H1 (cell line): ENCODE measurements at regions not wholly inside any gene's neighbourhood (a gene's known extent, or its start where the extent isn't known, plus 50 kb on each side); places are given as distances from the start of the nearest gene placed in this dataset.

Experiments
- CTCF ChIA-PET: fragments of 300-600 bp; sonication (Branson Sonifier 250); formaldehyde crosslinking; loops from one replicate; lab custom pipeline; 2021; ENCODE audit not compliant: partially characterized antibody; lab: Charles Lee
- POLR2A ChIA-PET: fragments of 300-600 bp; sonication (Branson Sonifier 250); formaldehyde crosslinking; loops from one replicate; lab custom pipeline; 2021; ENCODE audit warnings: inconsistent platforms; ENCODE audit not compliant: partially characterized antibody; lab: Charles Lee
- DNase-seq, 2 experiments: peaks; one replicate each; pipeline versions ENCODE4 v3.0.0 to v3.0.0-alpha.2; 2010 to 2022; ENCODE audit warnings: low spot score in 2 of 2, low read depth in 1 of 2, mixed read lengths in 1 of 2
- FAIRE-seq: peaks from 2 replicates; lab custom pipeline; 2011; peaks lifted over from hg19 to GRCh38; lab: Jason Lieb, UNC
- H2AFZ ChIP-seq: 2 replicates; pipeline ENCODE4 v1.8.1; 2012; ENCODE audit warnings: low read length, inconsistent platforms
- H2AK5ac ChIP-seq: 2 replicates; pipeline ENCODE4 v1.6.1; 2013; ENCODE audit warnings: low read depth, low read length
- H2BK120ac ChIP-seq: replicated peaks from 2 replicates; pipeline ENCODE3; 2013; ENCODE audit warnings: low read depth, low read length, inconsistent platforms
- H2BK12ac ChIP-seq: 2 replicates; pipeline ENCODE4 v1.6.1; 2013; ENCODE audit warnings: low read depth, low read length
- H2BK15ac ChIP-seq: 2 replicates; pipeline ENCODE4 v1.6.1; 2013; ENCODE audit warnings: low read length
- H2BK20ac ChIP-seq: 2 replicates; pipeline ENCODE4 v1.6.1; 2013; ENCODE audit warnings: low read length
- H2BK5ac ChIP-seq: 2 replicates; pipeline ENCODE4 v1.6.1; 2013; ENCODE audit warnings: low read depth, low read length
- H3K14ac ChIP-seq: 2 replicates; pipeline ENCODE4 v1.6.1; 2013; ENCODE audit warnings: inconsistent platforms; ENCODE audit not compliant: insufficient read length
- H3K18ac ChIP-seq: 2 replicates; pipeline ENCODE4 v1.6.1; 2013; ENCODE audit warnings: low read length; ENCODE audit errors: extremely low read depth
- H3K23ac ChIP-seq: 2 replicates; pipeline ENCODE4 v1.6.1; 2013; ENCODE audit warnings: inconsistent platforms; ENCODE audit not compliant: insufficient read length
- H3K23me2 ChIP-seq: 2 replicates; pipeline ENCODE4 v1.6.1; 2013; ENCODE audit warnings: low read depth, low read length
- H3K27ac ChIP-seq: 2 replicates; pipeline ENCODE4 v1.6.1; 2011; ENCODE audit warnings: low read depth, low read length, inconsistent platforms
- H3K27me3 ChIP-seq, 4 experiments: replicated peaks in 1 of 4; 1 replicate in 1 of 4; 2 replicates in 3 of 4; pipeline versions ENCODE4 v1.6.1 to v1.8.1; 2011 to 2013; ENCODE audit warnings: low read length in 3 of 4, mild to moderate bottlenecking in 3 of 4, inconsistent platforms in 2 of 4, mixed read lengths in 2 of 4, moderate library complexity in 1 of 4; ENCODE audit not compliant: control insufficient read depth in 3 of 4, insufficient read depth in 3 of 4; ENCODE audit errors: extremely low read depth in 1 of 4
- H3K36me3 ChIP-seq, 4 experiments: 2 replicates each; pipeline versions ENCODE4 v1.6.1 to v1.8.1; 2011 to 2013; ENCODE audit warnings: mild to moderate bottlenecking in 4 of 4, low read length in 3 of 4, moderate library complexity in 2 of 4, control low read depth in 1 of 4, inconsistent platforms in 1 of 4; ENCODE audit not compliant: insufficient read depth in 4 of 4, control insufficient read depth in 2 of 4
- H3K4ac ChIP-seq: replicated peaks from 2 replicates; pipeline ENCODE3; 2013; ENCODE audit warnings: low read length, low read depth, mixed read lengths, inconsistent platforms; ENCODE audit not compliant: insufficient read length
- H3K4me1 ChIP-seq, 4 experiments: replicated peaks in 1 of 4; 1 replicate in 1 of 4; 2 replicates in 3 of 4; pipeline versions ENCODE4 v1.6.1 to v1.8.1; 2011 to 2013; ENCODE audit warnings: low read length in 3 of 4, inconsistent platforms in 2 of 4, mixed read lengths in 1 of 4; ENCODE audit not compliant: insufficient read depth in 4 of 4, control insufficient read depth in 3 of 4
- H3K4me2 ChIP-seq, 2 experiments: 2 replicates each; pipeline versions ENCODE4 v1.6.1 to v1.8.1; 2011 to 2013; ENCODE audit warnings: low read depth in 2 of 2, low read length in 2 of 2, control low read depth in 1 of 2, inconsistent platforms in 1 of 2, mild to moderate bottlenecking in 1 of 2; ENCODE audit not compliant: insufficient read depth in 1 of 2
- H3K4me3 ChIP-seq, 4 experiments: fragments of 200-600, 300-600 bp in 1 of 4; sonication (generic), shearing (Covaris generic), sonication (Bioruptor Twin) in 1 of 4; 2 replicates each; pipeline versions ENCODE4 v1.5.1 to v1.8.1; 2011 to 2016; ENCODE audit warnings: low read length in 4 of 4, low read depth in 3 of 4, control low read depth in 2 of 4, inconsistent platforms in 2 of 4, mild to moderate bottlenecking in 2 of 4, mixed read lengths in 1 of 4, moderate library complexity in 1 of 4; ENCODE audit not compliant: insufficient read depth in 2 of 4; ENCODE audit errors: extremely low read depth in 1 of 4
- H3K56ac ChIP-seq: replicated peaks from 2 replicates; pipeline ENCODE3; 2013; ENCODE audit warnings: low read depth, mild to moderate bottlenecking, mixed read lengths, low read length, inconsistent platforms; ENCODE audit not compliant: insufficient read length
- H3K79me1 ChIP-seq: 2 replicates; pipeline ENCODE4 v1.6.1; 2013; ENCODE audit warnings: low read depth, low read length, control low read depth
- H3K79me2 ChIP-seq, 2 experiments: 2 replicates each; pipeline versions ENCODE4 v1.6.1 to v1.8.1; 2012 to 2013; ENCODE audit warnings: low read length in 2 of 2, mild to moderate bottlenecking in 2 of 2, inconsistent platforms in 1 of 2; ENCODE audit not compliant: insufficient read depth in 2 of 2, control insufficient read depth in 1 of 2
- H3K9ac ChIP-seq, 4 experiments: replicated peaks in 1 of 4; 1 replicate in 1 of 4; 2 replicates in 3 of 4; pipeline versions ENCODE4 v1.6.1 to v1.8.1; 2011 to 2013; ENCODE audit warnings: low read depth in 3 of 4, low read length in 3 of 4, control low read depth in 2 of 4, mild to moderate bottlenecking in 2 of 4, moderate library complexity in 2 of 4, inconsistent platforms in 1 of 4; ENCODE audit errors: extremely low read depth in 1 of 4
- H3K9me3 ChIP-seq, 2 experiments: 2 replicates each; pipeline versions ENCODE4 v1.6.1 to v1.8.1; 2012 to 2013; ENCODE audit warnings: mild to moderate bottlenecking in 2 of 2, moderate library complexity in 2 of 2, control low read depth in 1 of 2, inconsistent platforms in 1 of 2, low read depth in 1 of 2, low read length in 1 of 2, mixed read lengths in 1 of 2; ENCODE audit not compliant: insufficient read depth in 2 of 2
- H4K20me1 ChIP-seq, 2 experiments: replicated peaks in 1 of 2; 2 replicates each; pipeline versions ENCODE3 to v1.8.1; 2011 to 2013; ENCODE audit warnings: inconsistent platforms in 2 of 2, low read length in 2 of 2, mild to moderate bottlenecking in 1 of 2; ENCODE audit not compliant: insufficient read depth in 2 of 2, control insufficient read depth in 1 of 2
- H4K5ac ChIP-seq: 2 replicates; pipeline ENCODE4 v1.6.1; 2013; ENCODE audit warnings: low read length, low read depth, mixed read lengths, inconsistent platforms; ENCODE audit not compliant: insufficient read length
- H4K8ac ChIP-seq: 2 replicates; pipeline ENCODE4 v1.8.0; 2013; ENCODE audit warnings: mild to moderate bottlenecking, moderate library complexity, low read length, inconsistent platforms; ENCODE audit not compliant: insufficient read depth; ENCODE audit errors: extremely low read depth
- H4K91ac ChIP-seq: replicated peaks from 2 replicates; pipeline ENCODE3; 2013; ENCODE audit warnings: low read length, mixed read lengths, inconsistent platforms; ENCODE audit not compliant: insufficient read length
- GTF2F1 ChIP-seq: IDR thresholded peaks from 2 replicates; pipeline ENCODE4 v1.6.1; 2012; ENCODE audit warnings: low read depth, low read length, improper control_type of control experiment, borderline replicate concordance
- WGBS, 2 experiments: shearing (Covaris generic) in 1 of 2; methylation state at CpG; one replicate each; pipeline versions ENCODE4 v1.1.6 to v1.1.7; 2013 to 2015; ENCODE audit warnings: low lambda C conversion rate in 2 of 2, mixed read lengths in 2 of 2, inconsistent platforms in 1 of 2, low coverage in 1 of 2, missing lambda C conversion rate in 1 of 2; ENCODE audit not compliant: insufficient replicate concordance in 2 of 2, insufficient coverage in 1 of 2, insufficient read length in 1 of 2; ENCODE audit errors: extremely low coverage in 1 of 2, missing lambda C conversion rate in 1 of 2; 5-methylcytosine and 5-hydroxymethylcytosine counted together

DNA sequence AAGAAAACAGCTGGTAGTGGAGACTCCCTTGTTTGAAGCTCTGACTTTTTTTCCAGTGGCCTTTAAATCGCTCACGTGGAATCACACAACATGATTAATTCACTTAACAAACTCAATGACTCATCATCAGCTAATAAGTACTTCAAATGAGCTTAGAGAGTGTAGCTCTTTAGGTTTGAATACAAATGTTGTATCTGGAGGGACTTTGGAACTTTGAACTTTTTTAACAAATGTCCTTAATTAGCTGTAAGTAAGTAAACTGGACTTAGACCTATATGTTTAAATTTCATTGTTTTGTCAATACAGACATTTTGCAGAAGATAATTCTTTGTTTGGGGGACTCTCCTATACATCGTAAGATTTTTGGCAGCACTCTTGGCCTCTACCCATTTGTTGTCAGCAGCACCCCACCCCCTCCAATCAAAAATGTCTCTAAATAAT, 581.1 kb downstream of the SPRY1 start:
- H2BK5ac ChIP-seq = no peak overlapping the region
- H2BK12ac ChIP-seq = no peak overlapping the region
- no peak overlapping the region for H3K27ac ChIP-seq
- DNase-seq (no peak), FAIRE-seq (no peak)
- H2BK120ac ChIP-seq = no peak overlapping the region
- no peak overlapping the region for H4K8ac ChIP-seq
- no peak overlapping the region for H3K56ac ChIP-seq
- no peak overlapping the region for H3K9ac ChIP-seq
- no peak overlapping the region for H3K4ac ChIP-seq
- H3K79me2 ChIP-seq = no peaks in the 10 kb centered on the region
- no peaks in the 10 kb centered on the region for H3K23me2 ChIP-seq
- H3K23ac ChIP-seq = no peak overlapping the region
- no peaks in the 10 kb centered on the region for H3K79me1 ChIP-seq
- CTCF ChIA-PET = interaction anchor here (0.6 to 0.8 kb wide), 2 partner anchors 11 to 40 kb away, joined by 3 to 4 read pairs; no protein-coding TSS in a partner anchor
- H3K4me1 ChIP-seq = peaks cover 1 to 17% (median 11%) of the 10 kb centered on the region in 4 experiments; a peak in 6 of 7 replicates
- H3K36me3 ChIP-seq = peaks cover 0 to 6% (median 1%) of the 10 kb centered on the region in 4 experiments; a peak in 3 of 8 replicates
- no peak overlapping the region for H2BK15ac ChIP-seq
- H3K4me3 ChIP-seq = no peak overlapping the region
- H3K18ac ChIP-seq = no peak overlapping the region
- H3K4me2 ChIP-seq = no peak overlapping the region
- no peaks in the 10 kb centered on the region for H3K27me3 ChIP-seq
- H4K5ac ChIP-seq = no peak overlapping the region
- no peak overlapping the region for H4K91ac ChIP-seq
- no peak overlapping the region for H2AK5ac ChIP-seq
- 82% methylated on average over 3 of the region's 3 CpGs; no CpG with 5 or more reads in 1 of the 2 experiments for WGBS, 2 experiments
- no peak overlapping the region for H2BK20ac ChIP-seq
- H4K20me1 ChIP-seq = no peaks in the 10 kb centered on the region
- no peak overlapping the region for H3K14ac ChIP-seq
- H3K9me3 ChIP-seq = peaks cover 7 to 9% of the 10 kb centered on the region in 2 experiments
- H2AFZ ChIP-seq = no peak overlapping the region
- POLR2A ChIA-PET = no interaction called here
- TF ChIP-seq GTF2F1 = no peak
